ENCODE measurements at regions not wholly inside any gene's neighbourhood (a gene's known extent, or its start where the extent isn't known, plus 50 kb on each side); places are given as distances from the start of the nearest gene placed in this dataset.

GRCh38 chr6:97594844-97595243 is 311.8 kb upstream of the MMS22L start (continued):
- TF ChIP-seq REST (IDR thresholded peaks at IDR 0.05; ENCODE audit: low read depth), result no peak
- TF ChIP-seq POLR2A (IDR thresholded peaks at IDR 0.05; ENCODE audit: borderline replicate concordance, extremely low read depth, insufficient read depth, insufficient read length), result no peak
- no peak for TF ChIP-seq JUND (IDR thresholded peaks at IDR 0.05)
- no peak for TF ChIP-seq EZH2phosphoT487 (IDR thresholded peaks at IDR 0.05; ENCODE audit: borderline replicate concordance)

- no TSS peak for BruUV-seq (replicated peaks)
- no peaks in the 10 kb centered on the region for H3K9me2 ChIP-seq (ENCODE audit: insufficient read depth)
- DNase-seq (ENCODE audit: low read depth, low spot score) (no peak), ATAC-seq (no peak)
- ChIA-PET CTCF (no interaction called here), RAD21 (ENCODE audit: low non-redundant PET in 1 of 2, low total read pairs in 2 of 2, uncharacterized antibody in 2 of 2, unreplicated experiment in 2 of 2) (no interaction called here), POLR2A (no interaction called here)
- no peaks in the 10 kb centered on the region for H3K36me3 ChIP-seq (ENCODE audit: control insufficient read depth in 1 of 2, insufficient read depth in 2 of 2, low read length in 2 of 2)
- no peak overlapping the region for H3K9ac ChIP-seq (ENCODE audit: low read length)
- H4K20me1 ChIP-seq (ENCODE audit: insufficient read depth), result no peaks in the 10 kb centered on the region
- H3K79me2 ChIP-seq (ENCODE audit: insufficient read depth, low read length), result no peaks in the 10 kb centered on the region
- H2AFZ ChIP-seq (ENCODE audit: low read depth, low read length, poor library complexity, severe bottlenecking), result no peak overlapping the region
- TF ChIP-seq FOSL1 (IDR thresholded peaks at IDR 0.05; ENCODE audit: low read depth), result no peak
- TF ChIP-seq RAD21 (IDR thresholded peaks at IDR 0.05; ENCODE audit: low read depth), result no peak
- TF ChIP-seq MAX (IDR thresholded peaks at IDR 0.05), result no peak
- no peak for TF ChIP-seq SRF (IDR thresholded peaks at IDR 0.05; ENCODE audit: low read depth)
- no peak for TF ChIP-seq ATF3 (IDR thresholded peaks at IDR 0.05)
- TF ChIP-seq ZFX (IDR thresholded peaks at IDR 0.05), result no peak
- no peak for TF ChIP-seq TCF7L2 (IDR thresholded peaks at IDR 0.05; ENCODE audit: borderline replicate concordance, extremely low read depth, insufficient read depth, insufficient read length)
- no peak for TF ChIP-seq EGR1 (IDR thresholded peaks at IDR 0.05; ENCODE audit: low read depth)
- TF ChIP-seq CEBPB (IDR thresholded peaks at IDR 0.05; ENCODE audit: low read depth), result no peak
- no peak for TF ChIP-seq SIN3A (IDR thresholded peaks at IDR 0.05; ENCODE audit: low read depth)
- TF ChIP-seq REST (IDR thresholded peaks at IDR 0.05; ENCODE audit: low read depth), result no peak
- no peak for TF ChIP-seq CTCF (IDR thresholded peaks at IDR 0.05 in 2 of 3, conservative IDR thresholded peaks at IDR 0.05 in 1 of 3; ENCODE audit: borderline replicate concordance in 1 of 3, insufficient read depth in 1 of 3, low read depth in 2 of 3, low read length in 2 of 3)
- no peak for TF ChIP-seq POLR2A (IDR thresholded peaks at IDR 0.05; ENCODE audit: borderline replicate concordance, extremely low read depth, insufficient read depth, insufficient read length)
- no peak overlapping the region for H3K27ac ChIP-seq (ENCODE audit: low read depth, low read length)
- no peak overlapping the region for H3K4me2 ChIP-seq (ENCODE audit: low read length)
- H3K4me1 ChIP-seq (ENCODE audit: control insufficient read depth in 1 of 2, insufficient read depth in 2 of 2, low read length in 2 of 2), result no peaks in the 10 kb centered on the region
- no peaks in the 10 kb centered on the region for H3K9me3 ChIP-seq (ENCODE audit: control insufficient read depth in 1 of 2, insufficient read depth in 1 of 2, low read depth in 1 of 2, low read length in 2 of 2)
- no peak overlapping the region for H3K4me3 ChIP-seq (replicated peaks in 1 of 2; ENCODE audit: low read depth in 1 of 2, low read length in 2 of 2)
- H3K27me3 ChIP-seq (ENCODE audit: insufficient read depth, low read length), result no peaks in the 10 kb centered on the region
- intact Hi-C loops (cut with micrococcal nuclease), result no loop called here
These were observed 338.1 kb upstream of the MMS22L start for GRCh38 chr6:97621111-97621510.

Data from HCT116 (cell line).